ENCODE measurements at regions not wholly inside any gene's neighbourhood (a gene's known extent, or its start where the extent isn't known, plus 50 kb on each side); places are given as distances from the start of the nearest gene placed in this dataset.

DNA sequence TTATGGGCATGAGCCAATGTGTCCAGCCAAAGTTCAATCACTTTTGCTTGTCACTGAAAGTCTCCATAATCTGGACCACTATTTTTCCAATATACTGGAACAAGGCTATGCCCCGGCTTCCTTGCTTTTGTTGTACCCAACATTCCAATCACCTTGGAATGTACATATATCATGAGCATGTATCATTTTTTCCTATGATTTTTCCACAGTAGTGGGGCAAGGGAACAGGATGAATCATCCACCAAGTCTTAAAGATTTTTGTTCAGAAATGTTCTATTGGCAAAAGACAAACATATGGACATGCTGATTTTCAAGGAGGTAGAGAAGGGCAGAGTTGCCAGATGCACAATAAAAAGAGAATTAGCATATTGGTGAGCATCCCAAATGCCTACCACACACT is 548.1 kb upstream of the INTU start:
- no peak overlapping the region for H3K4me3 ChIP-seq (ENCODE audit: low read depth, low read length)
- TF ChIP-seq, protein P1, sequence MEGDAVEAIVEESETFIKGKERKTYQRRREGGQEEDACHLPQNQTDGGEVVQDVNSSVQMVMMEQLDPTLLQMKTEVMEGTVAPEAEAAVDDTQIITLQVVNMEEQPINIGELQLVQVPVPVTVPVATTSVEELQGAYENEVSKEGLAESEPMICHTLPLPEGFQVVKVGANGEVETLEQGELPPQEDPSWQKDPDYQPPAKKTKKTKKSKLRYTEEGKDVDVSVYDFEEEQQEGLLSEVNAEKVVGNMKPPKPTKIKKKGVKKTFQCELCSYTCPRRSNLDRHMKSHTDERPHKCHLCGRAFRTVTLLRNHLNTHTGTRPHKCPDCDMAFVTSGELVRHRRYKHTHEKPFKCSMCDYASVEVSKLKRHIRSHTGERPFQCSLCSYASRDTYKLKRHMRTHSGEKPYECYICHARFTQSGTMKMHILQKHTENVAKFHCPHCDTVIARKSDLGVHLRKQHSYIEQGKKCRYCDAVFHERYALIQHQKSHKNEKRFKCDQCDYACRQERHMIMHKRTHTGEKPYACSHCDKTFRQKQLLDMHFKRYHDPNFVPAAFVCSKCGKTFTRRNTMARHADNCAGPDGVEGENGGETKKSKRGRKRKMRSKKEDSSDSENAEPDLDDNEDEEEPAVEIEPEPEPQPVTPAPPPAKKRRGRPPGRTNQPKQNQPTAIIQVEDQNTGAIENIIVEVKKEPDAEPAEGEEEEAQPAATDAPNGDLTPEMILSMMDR (IDR thresholded peaks at IDR 0.05; ENCODE audit: insufficient read depth, low read depth, low read length, missing control alignments) = no peak
- no peak for DNase-seq (ENCODE audit: low read depth)

DNA sequence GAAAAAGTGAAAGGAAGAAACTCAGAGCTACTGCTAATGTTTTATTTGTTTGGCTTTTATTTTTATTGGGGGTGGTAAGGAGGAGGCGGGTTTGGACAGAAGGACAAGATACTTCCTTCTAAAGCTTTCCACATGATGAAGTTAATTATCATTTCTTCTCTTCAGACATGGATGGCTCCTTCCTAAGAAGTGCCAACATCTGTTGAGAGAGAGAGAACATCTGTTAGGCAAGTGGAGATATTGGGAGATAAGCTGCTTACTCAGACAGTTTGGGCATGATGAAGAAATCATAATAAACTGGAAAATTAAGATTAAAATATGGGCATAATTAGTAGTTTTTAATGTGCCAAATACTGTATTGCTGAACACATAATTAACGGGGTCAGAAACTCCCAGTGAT is 535.7 kb upstream of the INTU start:
- H3K4me3 ChIP-seq (ENCODE audit: low read depth, low read length) = no peak overlapping the region
- no peak for DNase-seq (ENCODE audit: low read depth)
- TF ChIP-seq, protein P1 (IDR thresholded peaks at IDR 0.05; ENCODE audit: insufficient read depth, low read depth, low read length, missing control alignments) = no peak

DNA sequence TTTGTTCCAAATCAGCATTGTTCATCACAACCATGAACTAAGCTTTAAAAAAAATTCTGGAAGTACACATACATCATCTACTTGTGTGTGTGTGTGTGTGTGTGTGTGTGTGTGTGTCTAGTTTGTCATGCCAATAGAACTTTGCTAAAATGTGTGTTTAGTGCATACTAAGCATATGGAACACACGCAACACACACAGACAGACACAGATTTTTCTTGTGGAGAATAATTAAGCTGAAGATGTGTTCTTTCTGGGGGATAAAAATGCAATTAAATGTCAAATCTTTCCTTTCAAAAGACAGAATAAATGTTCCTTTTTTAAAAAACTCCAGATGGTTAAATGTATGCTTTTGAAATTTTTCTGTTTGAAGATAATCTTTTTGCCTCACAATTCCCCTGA is 530.4 kb upstream of the INTU start:
- DNase-seq (ENCODE audit: low read depth) = no peak
- no peak overlapping the region for H3K4me3 ChIP-seq (ENCODE audit: low read depth, low read length)
- TF ChIP-seq, protein P1 (IDR thresholded peaks at IDR 0.05; ENCODE audit: insufficient read depth, low read depth, low read length, missing control alignments) = no peak

DNA sequence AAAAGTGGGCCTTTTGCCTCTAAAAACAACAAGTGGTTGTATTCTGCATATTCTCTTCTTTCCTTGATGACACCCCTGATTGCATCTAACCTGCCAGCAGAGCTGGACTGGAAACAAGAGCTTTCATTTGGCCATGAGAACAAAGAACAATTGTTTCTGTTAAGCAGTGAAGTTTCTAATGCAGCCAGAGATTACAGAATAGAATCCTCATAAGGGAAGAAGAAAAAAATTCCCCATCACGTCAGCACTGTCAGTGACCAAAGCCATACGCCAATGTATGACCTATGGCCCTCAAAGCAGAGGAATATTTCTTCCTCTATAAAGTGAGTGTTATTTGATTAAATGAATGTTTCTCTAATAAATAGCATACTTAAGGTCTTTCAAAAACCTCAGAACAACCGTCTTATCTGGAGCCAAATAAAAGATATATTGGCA is 529.1 kb upstream of the INTU start:
- H3K4me3 ChIP-seq (ENCODE audit: low read depth, low read length) = no peak overlapping the region
- TF ChIP-seq, protein P1 (IDR thresholded peaks at IDR 0.05; ENCODE audit: insufficient read depth, low read depth, low read length, missing control alignments) = no peak
- no peak for DNase-seq (ENCODE audit: low read depth)

DNA sequence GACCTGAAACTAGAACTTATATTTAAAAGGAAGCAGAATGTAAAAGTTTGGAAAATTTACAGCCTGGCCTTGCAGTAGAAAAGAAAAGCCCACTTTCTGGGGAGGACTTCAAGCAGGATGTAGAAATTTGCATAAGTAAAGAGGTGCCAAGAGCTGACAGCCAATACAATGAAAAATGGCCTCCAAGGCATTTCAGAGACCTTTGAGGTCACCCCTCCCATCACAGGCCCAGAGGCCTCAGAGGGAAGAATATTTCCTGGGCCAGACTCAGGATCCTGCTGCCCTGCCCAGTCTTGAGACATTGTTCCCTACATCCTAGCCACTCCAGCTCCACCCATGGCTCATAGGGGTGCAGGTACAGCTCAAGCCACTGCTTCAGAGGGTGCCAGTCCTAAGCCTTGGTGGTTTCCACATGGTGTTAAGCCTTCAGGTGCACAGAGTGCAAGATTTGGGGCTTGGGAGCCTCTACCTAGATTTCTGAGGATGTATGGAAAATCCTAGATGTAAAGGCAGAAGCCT is 518.9 kb upstream of the INTU start:
- no peak for DNase-seq (ENCODE audit: low read depth)
- TF ChIP-seq, protein P1 (IDR thresholded peaks at IDR 0.05; ENCODE audit: insufficient read depth, low read depth, low read length, missing control alignments) = no peak
- H3K4me3 ChIP-seq (ENCODE audit: low read depth, low read length) = no peak overlapping the region

DNA sequence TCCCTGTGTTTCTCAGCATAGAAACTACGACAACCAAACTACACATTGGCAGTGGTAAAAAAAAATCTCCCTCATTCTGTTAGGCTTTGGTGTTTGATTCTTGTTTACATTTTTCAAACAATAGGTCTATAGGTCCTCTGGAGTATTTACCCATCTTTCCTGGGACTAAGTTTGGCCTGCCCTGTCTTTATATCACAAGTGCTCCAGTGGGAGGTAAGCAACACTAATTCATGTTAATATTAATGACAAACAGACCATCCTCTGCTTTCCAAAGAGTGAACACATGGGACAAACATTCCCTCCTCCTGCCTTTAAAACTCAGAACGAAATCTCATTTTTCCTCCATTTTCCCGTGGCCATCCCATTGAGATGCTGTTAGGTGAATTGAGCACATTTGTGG is 514.1 kb upstream of the INTU start:
- no peak for DNase-seq (ENCODE audit: low read depth)
- TF ChIP-seq, protein P1 (IDR thresholded peaks at IDR 0.05; ENCODE audit: insufficient read depth, low read depth, low read length, missing control alignments) = no peak
- no peak overlapping the region for H3K4me3 ChIP-seq (ENCODE audit: low read depth, low read length)

DNA sequence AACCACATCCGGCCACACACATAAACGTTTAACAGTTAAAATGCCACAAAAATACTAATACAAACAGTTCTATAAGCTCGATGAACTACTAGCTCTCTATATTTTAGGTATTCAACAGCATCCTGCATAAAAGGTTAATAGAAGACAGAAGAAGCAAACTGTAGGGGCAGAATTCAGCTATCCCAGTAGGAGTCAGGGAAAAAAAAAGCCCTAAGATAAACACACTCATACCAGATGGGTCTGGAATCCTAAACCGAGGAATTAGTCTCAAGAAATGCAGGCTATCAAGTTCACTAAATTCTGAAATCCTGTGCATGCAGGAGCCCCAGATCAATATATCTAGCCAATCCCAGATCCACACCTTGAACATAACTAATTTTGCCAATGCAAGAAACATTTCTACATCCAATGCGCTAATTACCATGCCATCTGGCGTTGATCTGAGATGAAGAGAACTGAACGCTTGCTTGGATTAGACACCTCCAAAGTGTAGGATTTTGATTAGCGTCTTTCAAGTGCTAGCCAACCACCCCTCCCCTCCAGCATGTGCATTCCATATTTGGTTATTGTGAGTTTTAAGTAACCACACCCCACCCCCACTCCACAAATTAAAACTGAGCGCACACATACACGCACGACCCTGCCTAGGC is 512.2 kb upstream of the INTU start:
- TF ChIP-seq, protein P1 (IDR thresholded peaks at IDR 0.05; ENCODE audit: insufficient read depth, low read depth, low read length, missing control alignments) = no peak
- DNase-seq (ENCODE audit: low read depth) = no peak
- H3K4me3 ChIP-seq (ENCODE audit: low read depth, low read length) = no peak overlapping the region

Data from GM12865 (cell line).